ENCODE measurements at regions not wholly inside any gene's neighbourhood (a gene's known extent, or its start where the extent isn't known, plus 50 kb on each side); places are given as distances from the start of the nearest gene placed in this dataset.

DNA sequence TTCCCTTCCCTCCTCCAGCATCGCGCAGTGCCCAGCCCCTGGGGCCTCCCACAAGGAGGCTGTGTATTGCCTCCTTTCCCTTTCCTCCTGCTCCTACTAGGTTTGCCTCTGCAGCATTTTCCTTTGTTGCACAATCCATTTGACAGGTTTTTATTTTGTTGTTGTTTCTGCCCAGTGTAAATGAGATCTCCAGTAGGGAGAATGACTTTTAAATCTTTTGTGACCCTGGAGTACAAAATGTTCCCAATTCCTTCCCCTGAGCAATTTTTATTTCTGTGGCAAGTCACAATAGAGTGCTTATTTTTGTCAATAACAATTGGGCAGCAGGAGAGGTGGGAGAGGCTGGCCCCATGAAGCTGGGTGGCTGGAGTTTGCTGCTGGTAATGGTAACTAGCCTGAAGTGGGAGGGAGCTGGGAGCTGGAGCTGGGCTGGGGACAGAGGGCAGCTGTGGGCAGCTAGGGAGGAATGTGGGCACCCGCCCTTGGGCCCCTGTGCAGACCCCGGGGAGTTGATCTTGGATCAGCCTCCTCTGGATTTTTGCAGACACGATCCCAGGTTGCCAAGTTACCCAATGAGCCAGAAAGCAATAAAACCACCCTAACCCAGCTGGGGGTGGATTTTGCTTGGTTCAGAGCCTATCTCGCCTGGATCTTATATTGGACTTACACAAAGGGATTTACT is 160.1 kb downstream of the KTN1 start:
- TF ChIP-seq, protein P1, sequence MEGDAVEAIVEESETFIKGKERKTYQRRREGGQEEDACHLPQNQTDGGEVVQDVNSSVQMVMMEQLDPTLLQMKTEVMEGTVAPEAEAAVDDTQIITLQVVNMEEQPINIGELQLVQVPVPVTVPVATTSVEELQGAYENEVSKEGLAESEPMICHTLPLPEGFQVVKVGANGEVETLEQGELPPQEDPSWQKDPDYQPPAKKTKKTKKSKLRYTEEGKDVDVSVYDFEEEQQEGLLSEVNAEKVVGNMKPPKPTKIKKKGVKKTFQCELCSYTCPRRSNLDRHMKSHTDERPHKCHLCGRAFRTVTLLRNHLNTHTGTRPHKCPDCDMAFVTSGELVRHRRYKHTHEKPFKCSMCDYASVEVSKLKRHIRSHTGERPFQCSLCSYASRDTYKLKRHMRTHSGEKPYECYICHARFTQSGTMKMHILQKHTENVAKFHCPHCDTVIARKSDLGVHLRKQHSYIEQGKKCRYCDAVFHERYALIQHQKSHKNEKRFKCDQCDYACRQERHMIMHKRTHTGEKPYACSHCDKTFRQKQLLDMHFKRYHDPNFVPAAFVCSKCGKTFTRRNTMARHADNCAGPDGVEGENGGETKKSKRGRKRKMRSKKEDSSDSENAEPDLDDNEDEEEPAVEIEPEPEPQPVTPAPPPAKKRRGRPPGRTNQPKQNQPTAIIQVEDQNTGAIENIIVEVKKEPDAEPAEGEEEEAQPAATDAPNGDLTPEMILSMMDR (conservative IDR thresholded peaks at IDR 0.05; ENCODE audit: low read depth in 2 of 2) = no peak
- TF ChIP-seq POLR2AphosphoS5 (IDR thresholded peaks at IDR 0.05; ENCODE audit: low read depth) (no peak), EZH2phosphoT487 (IDR thresholded peaks at IDR 0.05; ENCODE audit: unreplicated experiment) (no peak), JUNB (IDR thresholded peaks at IDR 0.05; ENCODE audit: unreplicated experiment) (no peak), ZNF114 (CRISPR knock-in tag; IDR thresholded peaks at IDR 0.05) (no peak), EZH2 (IDR thresholded peaks at IDR 0.05; ENCODE audit: low read depth, unreplicated experiment) (no peak)
- TF ChIP-seq, protein P2, sequence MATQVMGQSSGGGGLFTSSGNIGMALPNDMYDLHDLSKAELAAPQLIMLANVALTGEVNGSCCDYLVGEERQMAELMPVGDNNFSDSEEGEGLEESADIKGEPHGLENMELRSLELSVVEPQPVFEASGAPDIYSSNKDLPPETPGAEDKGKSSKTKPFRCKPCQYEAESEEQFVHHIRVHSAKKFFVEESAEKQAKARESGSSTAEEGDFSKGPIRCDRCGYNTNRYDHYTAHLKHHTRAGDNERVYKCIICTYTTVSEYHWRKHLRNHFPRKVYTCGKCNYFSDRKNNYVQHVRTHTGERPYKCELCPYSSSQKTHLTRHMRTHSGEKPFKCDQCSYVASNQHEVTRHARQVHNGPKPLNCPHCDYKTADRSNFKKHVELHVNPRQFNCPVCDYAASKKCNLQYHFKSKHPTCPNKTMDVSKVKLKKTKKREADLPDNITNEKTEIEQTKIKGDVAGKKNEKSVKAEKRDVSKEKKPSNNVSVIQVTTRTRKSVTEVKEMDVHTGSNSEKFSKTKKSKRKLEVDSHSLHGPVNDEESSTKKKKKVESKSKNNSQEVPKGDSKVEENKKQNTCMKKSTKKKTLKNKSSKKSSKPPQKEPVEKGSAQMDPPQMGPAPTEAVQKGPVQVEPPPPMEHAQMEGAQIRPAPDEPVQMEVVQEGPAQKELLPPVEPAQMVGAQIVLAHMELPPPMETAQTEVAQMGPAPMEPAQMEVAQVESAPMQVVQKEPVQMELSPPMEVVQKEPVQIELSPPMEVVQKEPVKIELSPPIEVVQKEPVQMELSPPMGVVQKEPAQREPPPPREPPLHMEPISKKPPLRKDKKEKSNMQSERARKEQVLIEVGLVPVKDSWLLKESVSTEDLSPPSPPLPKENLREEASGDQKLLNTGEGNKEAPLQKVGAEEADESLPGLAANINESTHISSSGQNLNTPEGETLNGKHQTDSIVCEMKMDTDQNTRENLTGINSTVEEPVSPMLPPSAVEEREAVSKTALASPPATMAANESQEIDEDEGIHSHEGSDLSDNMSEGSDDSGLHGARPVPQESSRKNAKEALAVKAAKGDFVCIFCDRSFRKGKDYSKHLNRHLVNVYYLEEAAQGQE (IDR thresholded peaks at IDR 0.05; ENCODE audit: unreplicated experiment) = no peak
- TF ChIP-seq, protein P3, sequence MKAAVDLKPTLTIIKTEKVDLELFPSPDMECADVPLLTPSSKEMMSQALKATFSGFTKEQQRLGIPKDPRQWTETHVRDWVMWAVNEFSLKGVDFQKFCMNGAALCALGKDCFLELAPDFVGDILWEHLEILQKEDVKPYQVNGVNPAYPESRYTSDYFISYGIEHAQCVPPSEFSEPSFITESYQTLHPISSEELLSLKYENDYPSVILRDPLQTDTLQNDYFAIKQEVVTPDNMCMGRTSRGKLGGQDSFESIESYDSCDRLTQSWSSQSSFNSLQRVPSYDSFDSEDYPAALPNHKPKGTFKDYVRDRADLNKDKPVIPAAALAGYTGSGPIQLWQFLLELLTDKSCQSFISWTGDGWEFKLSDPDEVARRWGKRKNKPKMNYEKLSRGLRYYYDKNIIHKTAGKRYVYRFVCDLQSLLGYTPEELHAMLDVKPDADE (IDR thresholded peaks at IDR 0.05) = no peak

Data from GM23338 (cell line).